Tongue (tissue), 1 donor: ENCODE measurements at regions not wholly inside any gene's neighbourhood (a gene's known extent, or its start where the extent isn't known, plus 50 kb on each side); places are given as distances from the start of the nearest gene placed in this dataset.
"Not testable (repeated sequence)": the region's sequence is repeated elsewhere in the genome, so short reads cannot be mapped to it uniquely, and the experiment has no call there.

Experiments
- DNase-seq: peaks from one replicate; pipeline ENCODE4 v3.0.0-alpha.2; 2015

- not testable (repeated sequence) for DNase-seq
These were observed 71.0 kb downstream of the DAPL1 start for GRCh38 chr2:158866082-158866481.

- not testable (repeated sequence) for DNase-seq
These were observed 72.5 kb downstream of the DAPL1 start for GRCh38 chr2:158867531-158868191.

- DNase-seq: not testable (repeated sequence)
These were observed 73.3 kb downstream of the DAPL1 start for GRCh38 chr2:158868386-158868785.

GRCh38 chr2:158869122-158869521 lies 74.0 kb downstream of the DAPL1 start:
- not testable (repeated sequence) for DNase-seq

- DNase-seq: not testable (repeated sequence)
These were observed 74.5 kb downstream of the DAPL1 start for GRCh38 chr2:158869609-158870008.

GRCh38 chr2:158878003-158878402 lies 82.9 kb downstream of the DAPL1 start:
- no peak for DNase-seq

- DNase-seq: no peak
These were observed 84.2 kb downstream of the DAPL1 start for GRCh38 chr2:158879229-158879903.

GRCh38 chr2:158882297-158882696 lies 86.1 kb upstream of the TANC1 start:
- no peak for DNase-seq

GRCh38 chr2:158884552-158884951 lies 83.9 kb upstream of the TANC1 start:
- not testable (repeated sequence) for DNase-seq

- DNase-seq: not testable (repeated sequence)
These were observed 83.3 kb upstream of the TANC1 start for GRCh38 chr2:158885018-158885678.

GRCh38 chr2:158885679-158886050 lies 82.8 kb upstream of the TANC1 start:
- DNase-seq: peak; percentile 43

- DNase-seq: no peak
These were observed 79.1 kb upstream of the TANC1 start for GRCh38 chr2:158889135-158889853.

- DNase-seq: no peak
These were observed 78.0 kb upstream of the TANC1 start for GRCh38 chr2:158890296-158890905.

GRCh38 chr2:158893026-158893425 lies 75.4 kb upstream of the TANC1 start:
- DNase-seq: peak; percentile 57

GRCh38 chr2:158893474-158893873 lies 75.0 kb upstream of the TANC1 start:
- no peak for DNase-seq

- DNase-seq: no peak
These were observed 74.4 kb upstream of the TANC1 start for GRCh38 chr2:158894078-158894477.

- no peak for DNase-seq
These were observed 73.9 kb upstream of the TANC1 start for GRCh38 chr2:158894572-158894971.

- DNase-seq: no peak
These were observed 68.1 kb upstream of the TANC1 start for GRCh38 chr2:158900345-158900744.

- no peak for DNase-seq
These were observed 66.4 kb upstream of the TANC1 start for GRCh38 chr2:158902005-158902398.

- DNase-seq: no peak
These were observed 64.6 kb upstream of the TANC1 start for GRCh38 chr2:158903711-158904405.

GRCh38 chr2:158904627-158905177 lies 63.7 kb upstream of the TANC1 start:
- DNase-seq: no peak
